ENCODE measurements at regions not wholly inside any gene's neighbourhood (a gene's known extent, or its start where the extent isn't known, plus 50 kb on each side); places are given as distances from the start of the nearest gene placed in this dataset.

GRCh38 chr21:38720074-38720473 lies 85.7 kb upstream of the ETS2 start:
- Histone ChIP-seq H3K9ac (ENCODE audit: insufficient read depth, low read length) (no peak overlapping the region), H3K27me3 (ENCODE audit: control insufficient read depth, insufficient read depth, low read length) (no peaks in the 10 kb centered on the region), H3K4me1 (ENCODE audit: control insufficient read depth, extremely low read depth, insufficient read depth, low read length) (no peaks in the 10 kb centered on the region), H4K20me1 (ENCODE audit: control insufficient read depth, extremely low read depth, insufficient read depth, low read length) (no peaks in the 10 kb centered on the region), H2AFZ (ENCODE audit: low read length) (no peak overlapping the region), H3K27ac (ENCODE audit: insufficient read depth, low read length) (no peak overlapping the region), H3K4me2 (ENCODE audit: extremely low read depth, insufficient read depth, low read length) (no peak overlapping the region), H3K36me3 (ENCODE audit: control insufficient read depth, insufficient read depth, low read length) (no peaks in the 10 kb centered on the region), H3K79me2 (ENCODE audit: control insufficient read depth, insufficient read depth, low read length) (no peaks in the 10 kb centered on the region), H3K4me3 (replicated peaks in 1 of 4; ENCODE audit: control extremely low read depth in 1 of 4, insufficient read depth in 1 of 4, low read depth in 3 of 4, low read length in 4 of 4) (no peak overlapping the region), H3K9me3 (ENCODE audit: control insufficient read depth, insufficient read depth, low read depth, low read length) (no peaks in the 10 kb centered on the region)
- TF ChIP-seq CTCF (conservative IDR thresholded peaks at IDR 0.05 in 1 of 2, IDR thresholded peaks at IDR 0.05 in 1 of 2; ENCODE audit: low read depth in 1 of 2, low read length in 2 of 2) (no peak), EZH2 (IDR thresholded peaks at IDR 0.05; ENCODE audit: low read length, missing control alignments) (no peak)
- DNase-seq (ENCODE audit: low read depth in 2 of 2), result no peak

- Histone ChIP-seq H2AFZ (ENCODE audit: low read length) (no peak overlapping the region), H3K27me3 (ENCODE audit: control insufficient read depth, insufficient read depth, low read length) (no peaks in the 10 kb centered on the region), H3K4me3 (replicated peaks in 1 of 4; ENCODE audit: control extremely low read depth in 1 of 4, insufficient read depth in 1 of 4, low read depth in 3 of 4, low read length in 4 of 4) (no peak overlapping the region), H3K4me2 (ENCODE audit: extremely low read depth, insufficient read depth, low read length) (no peak overlapping the region), H3K9ac (ENCODE audit: insufficient read depth, low read length) (no peak overlapping the region), H3K36me3 (ENCODE audit: control insufficient read depth, insufficient read depth, low read length) (no peaks in the 10 kb centered on the region), H3K9me3 (ENCODE audit: control insufficient read depth, insufficient read depth, low read depth, low read length) (no peaks in the 10 kb centered on the region), H3K79me2 (ENCODE audit: control insufficient read depth, insufficient read depth, low read length) (no peaks in the 10 kb centered on the region), H3K4me1 (ENCODE audit: control insufficient read depth, extremely low read depth, insufficient read depth, low read length) (no peaks in the 10 kb centered on the region), H4K20me1 (ENCODE audit: control insufficient read depth, extremely low read depth, insufficient read depth, low read length) (no peaks in the 10 kb centered on the region), H3K27ac (ENCODE audit: insufficient read depth, low read length) (no peak overlapping the region)
- TF ChIP-seq EZH2 (IDR thresholded peaks at IDR 0.05; ENCODE audit: low read length, missing control alignments), result no peak
- no peak for TF ChIP-seq CTCF (conservative IDR thresholded peaks at IDR 0.05 in 1 of 2, IDR thresholded peaks at IDR 0.05 in 1 of 2; ENCODE audit: low read depth in 1 of 2, low read length in 2 of 2)
- DNase-seq (ENCODE audit: low read depth in 2 of 2), result no peak
These were observed 84.7 kb upstream of the ETS2 start for GRCh38 chr21:38721055-38721454.

GRCh38 chr21:38721958-38722357 lies 83.8 kb upstream of the ETS2 start:
- H3K36me3 ChIP-seq (ENCODE audit: control insufficient read depth, insufficient read depth, low read length), result no peaks in the 10 kb centered on the region
- H3K79me2 ChIP-seq (ENCODE audit: control insufficient read depth, insufficient read depth, low read length), result no peaks in the 10 kb centered on the region
- H4K20me1 ChIP-seq (ENCODE audit: control insufficient read depth, extremely low read depth, insufficient read depth, low read length), result no peaks in the 10 kb centered on the region
- H3K4me2 ChIP-seq (ENCODE audit: extremely low read depth, insufficient read depth, low read length), result no peak overlapping the region
- H3K27me3 ChIP-seq (ENCODE audit: control insufficient read depth, insufficient read depth, low read length), result no peaks in the 10 kb centered on the region
- DNase-seq (ENCODE audit: low read depth in 2 of 2), result peak in 1 of 2 donors; percentile 16
- H2AFZ ChIP-seq (ENCODE audit: low read length), result no peak overlapping the region
- no peaks in the 10 kb centered on the region for H3K9me3 ChIP-seq (ENCODE audit: control insufficient read depth, insufficient read depth, low read depth, low read length)
- no peak overlapping the region for H3K27ac ChIP-seq (ENCODE audit: insufficient read depth, low read length)
- no peak overlapping the region for H3K9ac ChIP-seq (ENCODE audit: insufficient read depth, low read length)
- no peaks in the 10 kb centered on the region for H3K4me1 ChIP-seq (ENCODE audit: control insufficient read depth, extremely low read depth, insufficient read depth, low read length)
- TF ChIP-seq CTCF (conservative IDR thresholded peaks at IDR 0.05 in 1 of 2, IDR thresholded peaks at IDR 0.05 in 1 of 2; ENCODE audit: low read depth in 1 of 2, low read length in 2 of 2) (no peak), EZH2 (IDR thresholded peaks at IDR 0.05; ENCODE audit: low read length, missing control alignments) (no peak)
- H3K4me3 ChIP-seq (replicated peaks in 1 of 4; ENCODE audit: control extremely low read depth in 1 of 4, insufficient read depth in 1 of 4, low read depth in 3 of 4, low read length in 4 of 4), result no peak overlapping the region

Measured in fibroblast of lung (primary cell).